ENCODE measurements at regions not wholly inside any gene's neighbourhood (a gene's known extent, or its start where the extent isn't known, plus 50 kb on each side); places are given as distances from the start of the nearest gene placed in this dataset.

DNA sequence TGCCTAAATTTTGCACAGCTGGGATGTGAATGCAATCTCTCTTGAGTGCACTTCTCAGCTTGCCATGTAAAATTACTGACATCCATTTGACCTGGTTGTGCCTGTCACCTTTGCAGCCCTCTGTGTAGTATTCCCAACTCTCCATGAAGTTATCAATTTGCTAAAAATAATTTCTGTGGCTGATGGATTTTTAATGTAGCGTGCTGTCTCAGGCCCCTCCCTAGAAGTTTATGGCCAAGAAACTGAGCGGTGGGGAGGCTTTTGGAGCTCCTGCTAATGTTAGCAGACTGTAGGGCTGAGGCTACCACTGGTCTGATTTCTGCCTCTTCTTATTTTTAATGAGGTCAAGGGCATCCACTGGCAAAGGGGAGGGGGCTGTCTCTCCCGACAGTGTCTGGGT, 577.0 kb upstream of the DPP6 start:
- DNase-seq, result no peak

DNA sequence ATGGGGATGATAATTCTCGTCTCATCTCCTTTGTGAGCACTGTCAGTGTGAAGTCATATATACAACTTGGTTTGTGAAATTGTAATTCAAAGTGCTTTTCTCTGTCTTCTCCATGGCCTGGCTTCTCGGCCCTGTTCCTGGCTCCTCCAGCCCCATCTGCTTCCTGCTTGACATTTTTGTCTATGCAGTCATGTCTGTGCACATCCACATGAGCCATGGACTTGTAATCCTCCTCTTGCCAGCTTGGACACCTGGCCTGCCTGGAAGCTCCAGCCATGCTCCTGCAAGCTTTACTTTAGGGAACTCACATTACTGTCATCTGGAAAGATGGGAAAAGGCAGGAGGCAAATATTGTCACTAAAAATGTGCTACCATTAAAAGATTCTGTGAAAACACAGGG, 576.0 kb upstream of the DPP6 start:
- DNase-seq, result no peak

DNA sequence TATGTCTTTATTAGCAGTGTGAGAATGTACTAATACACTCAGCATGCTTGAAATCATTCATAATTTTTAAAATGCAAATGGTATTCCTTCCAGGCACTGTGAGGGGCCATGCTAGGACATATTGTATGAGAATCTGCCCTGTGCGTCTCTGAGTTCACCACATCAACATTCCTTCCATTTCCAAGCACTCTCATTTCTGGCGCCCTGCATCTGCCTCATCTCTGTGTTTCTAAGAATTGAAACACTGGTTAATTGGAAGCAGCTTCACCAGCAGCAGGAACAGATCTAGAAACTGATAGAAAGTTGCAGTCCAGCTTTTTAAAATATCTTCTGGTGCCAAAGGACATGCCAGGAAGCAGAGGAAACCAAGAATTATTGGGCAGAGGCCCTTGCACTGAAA, 555.9 kb upstream of the DPP6 start:
- no peak for DNase-seq

DNA sequence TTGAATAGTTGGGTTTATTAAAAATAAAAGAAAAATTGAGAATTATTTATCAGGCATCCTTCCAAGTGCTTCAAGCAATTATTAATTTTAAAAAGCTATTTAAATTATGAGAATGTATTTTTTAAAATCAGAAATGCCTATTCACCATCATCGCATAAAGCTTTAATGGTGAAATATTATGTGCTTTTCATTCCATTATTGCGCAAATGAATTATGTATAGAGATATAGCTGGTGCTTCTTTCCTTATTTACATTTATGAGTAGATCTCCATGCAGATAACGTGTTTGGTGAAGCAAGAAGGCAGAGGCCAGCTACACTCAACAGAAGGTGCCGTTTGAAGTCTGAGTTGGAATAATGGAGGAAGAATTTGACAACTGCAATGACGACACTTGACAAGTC, 549.1 kb upstream of the DPP6 start:
- no peak for DNase-seq

DNA sequence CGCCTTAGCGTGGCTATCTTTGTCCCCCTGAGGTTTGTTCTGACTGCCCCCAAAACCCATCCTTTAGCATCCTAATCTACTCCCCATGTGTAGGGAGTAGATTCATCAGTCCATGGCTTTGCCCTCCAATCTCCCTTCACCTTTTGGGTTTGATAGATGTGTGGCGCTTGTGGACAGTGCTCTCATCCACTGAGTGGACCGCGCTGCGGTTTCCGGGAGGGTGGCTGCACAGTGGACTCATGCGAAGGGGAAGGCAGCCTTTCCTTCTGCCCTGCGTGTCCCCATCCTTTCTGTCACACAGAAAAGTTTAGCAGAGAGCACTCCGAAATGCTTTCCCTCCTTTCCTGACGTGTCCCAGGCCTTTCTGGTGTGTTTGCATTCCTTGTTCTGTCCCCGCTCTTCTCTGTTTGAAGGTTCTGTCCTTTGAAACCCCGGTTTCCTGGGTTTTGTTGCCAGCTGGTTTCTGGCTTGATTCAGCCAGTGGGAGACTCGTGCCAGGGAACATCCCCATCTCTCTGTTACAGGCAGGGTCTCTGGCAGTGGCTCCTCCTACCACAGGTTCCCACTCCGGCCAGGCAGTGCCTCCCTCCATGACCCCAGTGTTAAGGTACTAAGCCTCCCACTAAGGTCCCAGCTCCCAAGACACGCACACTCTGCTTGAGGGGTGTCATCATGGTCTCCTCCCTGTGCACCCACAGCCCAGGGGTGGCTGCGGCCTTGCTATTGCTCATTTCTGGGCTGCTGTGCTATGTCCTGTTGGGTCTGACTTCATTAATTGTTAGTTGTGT, 547.7 kb upstream of the DPP6 start:
- DNase-seq, result no peak

DNA sequence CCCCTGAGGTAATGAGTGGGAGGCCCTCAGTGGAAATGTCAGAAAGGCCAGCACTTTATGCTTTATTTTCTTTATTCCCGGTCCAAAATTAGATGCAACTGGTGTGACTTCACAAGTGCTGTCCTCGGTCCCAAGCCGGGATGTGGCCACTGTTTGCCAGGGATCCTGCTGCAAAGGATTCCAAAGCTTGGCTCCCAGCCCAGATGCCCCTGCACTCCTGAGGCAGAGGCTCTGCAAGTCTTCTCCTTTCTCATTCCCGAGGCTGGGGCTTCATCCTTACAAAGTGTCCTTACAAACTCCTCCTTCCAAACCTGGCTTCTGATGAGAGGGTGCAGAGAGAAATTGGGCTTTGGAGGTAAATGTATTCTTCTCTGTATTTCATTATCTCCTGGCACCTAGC, 544.3 kb upstream of the DPP6 start:
- no peak for DNase-seq

DNA sequence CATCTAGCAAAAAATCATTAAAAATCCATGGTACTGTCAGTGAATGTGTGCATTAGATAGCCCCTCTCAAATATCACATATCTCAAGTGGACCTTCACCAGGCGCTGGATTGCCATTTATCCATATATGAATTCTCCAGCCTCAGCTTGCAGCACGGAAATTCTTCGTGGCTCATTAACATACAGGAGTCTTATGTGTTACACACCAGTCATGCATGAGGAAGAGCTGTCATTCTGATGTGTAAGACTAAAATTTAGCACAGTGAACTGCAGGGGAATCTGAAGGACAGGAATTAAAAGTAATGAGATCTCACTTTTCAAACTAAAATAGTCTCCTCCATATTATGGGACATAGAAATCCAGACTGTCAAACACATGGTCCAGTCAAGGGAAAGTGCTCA, 542.4 kb upstream of the DPP6 start:
- DNase-seq, result no peak

DNA sequence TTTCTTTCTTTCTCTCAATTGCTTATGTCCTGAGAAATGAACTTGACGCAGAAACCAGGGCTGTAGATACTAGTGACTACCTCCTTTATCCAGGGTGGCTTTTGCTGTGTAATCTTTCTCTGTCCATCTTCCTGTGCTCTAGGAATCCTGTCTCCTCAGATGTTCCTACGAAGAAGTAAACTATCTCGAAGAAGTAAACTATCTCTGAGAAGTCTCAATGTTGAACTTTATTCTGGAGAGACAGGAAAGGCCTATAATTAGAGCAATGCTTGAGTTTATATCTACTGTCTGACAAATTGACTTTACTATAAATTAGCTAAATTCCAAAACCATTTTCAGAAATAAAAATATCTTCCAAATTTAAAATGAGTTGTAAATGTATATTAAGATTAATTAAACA, 541.5 kb upstream of the DPP6 start:
- no peak for DNase-seq

DNA sequence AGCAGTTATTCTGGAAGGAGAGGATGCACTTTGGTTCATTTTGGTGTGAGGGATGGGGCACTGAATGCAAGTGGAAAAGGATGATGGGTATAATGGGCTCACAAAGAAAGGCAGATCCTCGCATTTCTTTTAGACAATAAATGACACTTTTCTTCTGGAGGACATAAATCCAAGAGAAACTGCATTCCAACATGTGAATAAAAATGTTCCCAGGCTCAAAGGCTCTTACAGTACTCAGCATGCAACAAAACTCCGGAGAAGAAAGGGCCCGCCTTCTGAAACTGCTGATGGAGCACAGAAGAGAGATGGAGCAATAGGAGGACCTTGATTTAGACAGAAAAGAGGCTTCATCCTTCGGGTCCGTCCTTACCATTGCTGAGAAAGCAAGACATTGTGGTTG, 538.2 kb upstream of the DPP6 start:
- DNase-seq, result no peak

DNA sequence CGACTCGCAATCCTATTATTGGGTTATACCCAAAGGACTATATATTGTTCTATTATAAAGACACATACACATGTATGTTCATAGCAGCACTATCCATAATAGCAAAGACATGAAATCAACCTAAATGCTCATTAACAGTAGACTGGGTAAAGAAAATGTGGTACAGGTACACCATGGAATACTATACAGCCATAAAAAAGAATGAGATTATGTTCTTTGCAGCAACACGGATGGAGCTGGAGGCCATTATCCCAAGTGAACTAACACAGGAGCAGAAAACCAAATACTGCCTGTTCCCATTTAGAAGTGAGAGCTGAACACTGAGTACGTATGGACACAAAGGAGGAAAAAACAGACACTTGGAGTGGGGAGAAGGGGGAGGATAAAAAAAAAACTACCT, 536.8 kb upstream of the DPP6 start:
- DNase-seq, result no peak

DNA sequence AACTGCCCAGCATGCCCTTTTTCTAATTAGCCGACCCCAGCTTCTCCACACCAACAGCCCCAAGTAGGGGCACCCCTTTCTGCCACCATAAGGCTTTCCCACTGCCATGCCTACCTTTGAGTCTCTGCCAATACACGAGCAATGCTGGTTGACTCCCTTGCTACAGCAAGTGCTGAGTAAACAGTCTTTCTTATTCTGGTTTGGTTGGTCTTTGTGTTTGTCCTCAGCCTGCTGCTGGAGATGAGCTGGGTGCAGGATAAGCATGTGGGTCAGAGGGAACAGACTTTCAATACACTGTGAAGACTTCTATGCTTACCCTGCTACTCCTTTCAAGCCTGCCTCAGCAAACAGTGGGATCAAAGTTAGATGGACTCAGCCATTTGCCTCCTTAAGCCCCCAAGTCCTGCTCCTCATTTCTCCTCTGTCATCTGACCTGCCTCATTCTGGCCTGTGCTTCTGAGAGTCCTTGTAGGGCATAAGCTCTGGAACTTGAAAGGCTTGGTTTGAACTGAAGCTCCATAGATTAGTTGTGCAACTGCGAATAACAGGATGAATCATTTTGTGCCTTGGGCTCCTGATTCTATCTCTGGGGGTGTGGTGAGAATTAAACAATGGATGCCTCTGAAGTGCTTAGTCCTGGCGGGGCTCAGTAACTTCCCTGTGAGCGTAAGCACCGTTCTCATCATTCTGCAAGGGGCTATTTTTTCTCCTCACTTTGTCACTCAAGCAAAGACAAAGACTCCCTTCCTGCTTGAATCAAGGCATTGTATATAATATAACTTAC, 533.8 kb upstream of the DPP6 start:
- DNase-seq, result no peak

DNA sequence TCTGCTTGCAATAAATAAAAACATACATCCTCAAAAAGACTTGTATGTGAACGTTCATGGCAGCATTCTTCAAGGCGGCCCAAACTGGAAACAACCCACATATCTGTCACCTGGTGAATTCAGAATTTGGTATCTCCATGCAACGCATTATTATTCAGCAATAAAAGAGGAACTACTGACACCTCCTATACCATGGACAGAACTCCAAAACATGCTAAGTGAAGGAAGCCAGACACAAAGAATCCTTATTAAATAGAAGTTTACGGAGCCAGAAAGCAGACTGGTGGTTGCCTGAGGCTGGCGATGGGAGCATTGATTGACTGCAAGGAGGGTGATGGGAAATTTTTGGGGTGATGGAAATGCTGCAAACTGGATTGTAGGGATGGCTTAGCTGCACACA, 530.8 kb upstream of the DPP6 start:
- no peak for DNase-seq

DNA sequence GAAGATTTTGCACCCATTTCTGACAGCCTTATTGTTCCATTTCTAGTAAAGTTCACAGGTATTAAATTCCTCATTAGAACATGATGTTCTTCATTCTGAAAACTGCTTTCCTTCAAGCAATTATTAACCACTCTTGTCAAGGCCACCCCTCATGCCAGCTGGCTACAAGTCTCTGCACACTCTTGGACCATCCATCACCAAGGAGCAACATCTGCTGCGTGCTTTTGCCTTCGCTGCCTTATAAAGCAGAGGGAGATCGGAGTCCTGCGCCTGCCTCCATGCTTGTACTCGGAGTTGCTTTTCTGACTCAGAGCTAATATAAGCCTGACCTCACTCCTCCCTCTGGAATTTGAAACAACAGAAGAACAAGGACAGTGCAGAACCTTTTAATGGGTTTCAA, 529.9 kb upstream of the DPP6 start:
- DNase-seq, result no peak

DNA sequence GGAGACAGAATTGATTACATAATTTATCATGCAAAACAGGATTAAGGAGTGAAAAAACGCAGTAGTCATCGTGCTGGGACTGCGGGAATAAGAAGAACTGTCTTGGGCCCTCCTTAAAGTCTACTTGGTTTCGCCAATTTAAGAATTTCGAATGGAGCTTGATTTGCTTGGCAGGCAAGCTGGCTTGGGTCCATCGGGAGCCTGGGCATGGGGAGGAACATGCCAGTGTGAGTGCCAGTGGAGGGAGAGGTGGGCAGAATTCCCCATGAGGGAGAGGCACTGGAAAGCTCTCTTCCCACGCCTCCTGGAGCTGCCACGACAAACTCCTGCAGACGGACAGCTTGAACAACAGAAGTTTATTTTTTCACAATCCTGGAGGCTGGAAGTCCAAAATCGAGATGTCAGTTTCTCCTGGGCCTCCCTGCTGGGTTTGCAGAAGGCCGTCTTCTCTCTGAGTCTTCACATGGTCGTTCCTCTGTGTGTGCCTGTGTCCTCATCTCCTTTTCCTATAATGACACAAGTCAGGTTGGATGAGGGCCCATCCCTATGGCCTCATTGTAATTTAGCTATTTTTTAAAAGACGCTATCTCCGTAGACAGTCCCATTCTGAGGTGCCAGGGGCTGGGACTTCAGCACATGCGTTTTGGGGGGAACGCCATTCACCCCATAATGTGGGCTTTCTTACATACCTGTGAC, 528.7 kb upstream of the DPP6 start:
- no peak for DNase-seq

DNA sequence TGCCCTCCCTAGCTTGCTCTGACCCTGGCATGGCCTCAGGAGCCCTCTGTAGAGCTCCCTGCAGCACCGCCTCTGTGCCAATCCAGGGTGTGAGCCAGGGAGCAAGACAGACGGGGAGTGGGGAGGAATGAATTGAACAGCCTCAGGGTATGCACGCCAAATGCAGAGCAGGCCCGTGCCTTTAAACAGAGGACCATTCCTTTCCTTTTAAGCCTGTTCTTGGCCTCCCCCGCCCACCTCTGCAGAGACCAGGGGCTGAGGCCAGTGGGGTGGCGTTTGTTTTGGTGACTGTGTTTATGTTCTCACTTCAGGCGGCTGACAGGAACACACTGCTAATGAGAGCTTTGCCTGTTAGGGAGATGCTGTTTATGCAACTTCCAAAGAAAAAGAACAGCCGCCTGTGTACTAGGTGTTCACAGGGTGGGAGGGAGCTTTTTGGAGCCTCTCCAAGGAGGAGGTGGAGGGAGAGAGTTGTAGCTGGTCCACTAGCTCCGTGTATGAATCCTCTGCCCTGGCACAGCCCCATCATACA, 528.1 kb upstream of the DPP6 start:
- DNase-seq, result no peak

DNA sequence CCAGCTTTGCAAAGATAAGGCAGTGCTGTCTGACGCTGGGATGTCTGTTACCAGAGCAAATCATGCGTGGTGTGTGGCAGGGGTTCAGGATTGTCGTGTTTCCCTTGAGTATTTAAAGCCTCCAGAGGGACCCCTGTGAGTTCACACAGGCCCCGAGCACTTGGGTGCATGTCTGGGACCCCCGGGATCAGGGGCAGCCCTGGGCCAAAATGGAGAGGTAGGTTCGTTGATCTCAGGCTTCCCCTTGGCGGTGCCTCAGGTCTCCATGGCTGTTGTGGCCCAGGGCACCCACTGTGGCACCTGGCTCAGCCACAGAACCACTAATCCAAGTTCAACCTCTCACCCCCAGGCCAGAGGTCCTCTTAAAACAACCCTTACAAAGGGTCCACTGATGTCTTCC, 523.1 kb upstream of the DPP6 start:
- DNase-seq, result no peak

DNA sequence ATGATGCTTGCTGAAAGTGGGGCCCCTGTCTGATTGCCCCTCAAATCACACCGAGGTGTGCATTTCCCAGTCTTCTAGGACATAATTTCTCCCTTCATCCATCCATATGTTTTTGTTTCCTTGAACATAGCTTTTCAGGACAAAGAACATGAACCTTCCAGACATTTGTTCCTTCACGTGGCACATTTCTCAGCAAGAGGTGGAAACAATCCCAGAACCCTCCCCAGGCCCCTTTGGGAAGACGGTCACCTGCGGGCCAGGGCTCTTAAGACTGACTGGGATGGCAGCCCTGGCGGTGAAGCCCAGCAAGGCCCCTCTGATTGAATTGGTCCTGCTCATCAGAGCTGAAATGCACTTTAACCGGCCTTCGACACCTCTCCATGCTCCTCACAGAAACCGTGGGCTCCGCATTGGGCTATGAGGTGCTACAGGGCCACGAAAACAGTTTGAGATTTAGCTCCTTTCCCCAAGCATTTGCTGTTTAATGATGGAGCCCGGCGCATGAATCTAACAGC, 522.5 kb upstream of the DPP6 start:
- no peak for DNase-seq

DNA sequence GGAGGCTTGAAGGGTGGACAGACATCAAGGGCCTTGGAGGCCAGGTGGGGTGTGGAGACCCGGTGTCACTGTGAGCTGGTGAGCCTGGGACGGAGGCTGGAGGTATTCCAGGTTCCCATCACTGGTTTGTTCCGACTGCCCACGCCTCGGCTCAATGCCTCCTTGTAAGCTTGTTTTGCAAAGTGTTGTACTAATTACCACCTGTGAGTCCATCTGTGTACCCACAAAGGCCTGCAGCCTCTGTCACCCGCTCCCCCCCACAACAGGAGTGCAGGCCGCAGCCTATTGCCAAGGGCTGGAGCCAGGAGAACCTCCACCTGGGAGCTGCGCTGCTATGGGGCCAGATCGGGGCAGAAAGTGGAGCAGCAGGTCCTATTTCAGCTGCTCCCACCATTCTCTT, 521.8 kb upstream of the DPP6 start:
- DNase-seq, result no peak

DNA sequence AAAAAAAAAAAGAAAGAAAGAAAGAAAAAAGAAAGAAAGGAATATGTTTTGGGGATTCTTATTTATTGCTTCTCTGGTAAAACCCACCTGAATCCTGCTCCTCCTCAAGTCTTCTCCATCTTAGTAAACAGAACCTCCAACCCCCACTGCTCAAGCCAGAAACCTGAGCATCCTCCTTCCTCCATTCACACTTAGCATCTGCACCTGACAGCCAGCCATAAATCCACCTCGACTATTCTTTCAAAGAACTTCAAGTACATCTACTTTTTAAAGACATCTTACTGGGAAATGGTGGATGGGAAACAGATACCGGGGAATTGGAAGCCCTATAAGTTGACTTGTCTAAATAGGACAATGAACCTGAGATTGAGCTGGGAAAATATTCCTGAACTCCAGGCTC, 519.9 kb upstream of the DPP6 start:
- no peak for DNase-seq

DNA sequence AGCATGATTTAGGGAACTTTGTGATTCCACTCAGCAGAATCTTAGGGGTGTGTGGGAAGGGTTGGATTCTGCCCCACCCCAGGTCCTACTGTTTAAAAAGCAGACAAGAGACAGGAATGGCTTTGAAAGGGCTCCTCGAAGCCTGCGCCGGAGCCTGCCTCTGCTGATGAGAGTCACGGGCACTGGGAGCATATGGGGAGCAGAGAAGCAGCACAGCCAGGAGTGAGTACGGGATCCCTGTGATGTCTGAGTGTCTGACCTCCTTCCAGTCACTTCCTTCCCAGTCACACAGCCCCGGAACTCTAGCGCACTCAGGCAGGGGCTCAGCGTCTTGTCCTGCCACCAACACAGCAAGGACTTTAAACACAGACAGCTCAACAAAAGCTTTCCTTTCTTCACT, 514.9 kb upstream of the DPP6 start:
- DNase-seq, result no peak

DNA sequence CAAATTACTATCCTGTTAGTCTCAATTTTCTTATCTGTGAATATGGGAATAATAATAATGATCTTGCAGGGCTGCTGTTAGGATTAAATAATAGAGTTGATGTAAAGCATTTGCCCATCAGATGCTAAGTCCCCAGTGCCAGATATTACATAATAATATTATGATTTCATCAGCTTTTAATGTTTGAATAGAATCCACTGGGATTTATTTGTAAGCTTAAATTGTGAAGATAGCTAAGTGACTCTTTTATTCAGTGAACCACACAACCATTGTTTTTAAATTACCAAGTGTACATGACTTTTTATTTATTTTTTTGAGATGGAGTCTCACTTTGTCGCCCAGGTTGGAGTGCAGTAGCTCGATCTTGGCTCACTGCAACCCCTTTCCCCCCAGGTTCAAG, 510.3 kb upstream of the DPP6 start:
- DNase-seq, result no peak

DNA sequence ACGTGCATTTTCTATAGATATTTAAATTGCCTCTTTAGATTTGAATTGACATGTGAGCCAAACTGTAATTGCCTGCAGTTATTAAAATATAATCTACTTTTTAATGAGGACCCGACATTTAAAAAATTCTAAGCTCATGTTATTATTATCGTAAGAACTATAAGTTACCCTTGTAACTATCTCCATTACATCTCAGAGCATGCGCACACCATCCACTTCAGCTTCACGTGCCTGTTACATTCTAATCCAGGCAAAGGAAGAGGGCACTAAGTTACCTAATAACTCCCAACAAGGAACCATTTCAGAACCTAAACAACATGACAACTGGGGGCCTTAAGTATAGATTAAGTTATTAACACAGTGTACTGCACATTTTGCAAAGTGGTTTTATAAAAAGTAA, 509.0 kb upstream of the DPP6 start:
- no peak for DNase-seq

DNA sequence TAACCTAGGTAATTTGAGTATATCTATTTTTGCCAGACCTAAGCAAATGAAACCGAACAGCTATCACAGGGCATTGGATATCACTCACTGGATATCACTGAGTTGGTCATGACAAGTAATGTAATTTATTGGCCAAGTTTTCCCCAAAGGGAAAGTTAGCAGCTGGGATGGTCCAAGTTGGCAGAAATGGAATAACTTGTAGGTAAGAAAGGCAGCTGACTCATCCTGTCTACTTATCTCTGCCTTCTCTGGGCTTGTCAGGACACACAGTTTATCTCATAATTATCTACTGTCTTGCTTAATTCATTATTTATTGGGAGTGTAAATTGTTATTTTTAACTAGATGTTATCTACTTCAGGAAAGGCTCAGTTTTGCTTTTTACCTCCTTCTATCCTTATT, 502.0 kb upstream of the DPP6 start:
- no peak for DNase-seq

DNA sequence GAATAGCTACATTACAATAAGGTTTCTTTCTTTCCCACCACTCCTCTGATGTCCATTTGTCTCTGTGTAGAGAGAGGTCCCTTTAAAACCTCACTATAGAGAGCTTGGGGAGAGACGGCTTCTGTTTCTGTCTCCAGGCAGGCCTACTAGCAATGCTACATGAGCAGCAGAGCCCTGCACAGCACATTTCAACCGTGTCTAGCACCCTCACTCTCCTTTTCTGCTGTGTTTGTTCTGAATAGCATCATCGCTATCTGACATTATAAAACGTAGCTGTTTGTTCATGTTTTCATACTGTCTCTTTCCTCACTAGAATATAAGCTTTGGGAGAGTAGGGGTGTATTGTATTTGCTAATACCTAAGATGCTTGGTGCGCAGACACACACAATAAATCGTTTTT, 487.8 kb upstream of the DPP6 start:
- no peak for DNase-seq
